ENCODE measurements at regions not wholly inside any gene's neighbourhood (a gene's known extent, or its start where the extent isn't known, plus 50 kb on each side); places are given as distances from the start of the nearest gene placed in this dataset.

GRCh38 chr4:136283977-136284376 is 1248.3 kb downstream of the PCDH18 start:
- DNase-seq (ENCODE audit: low spot score) = no peak

GRCh38 chr4:136281889-136282288 is 1250.4 kb downstream of the PCDH18 start:
- DNase-seq (ENCODE audit: low spot score) = no peak

DNA sequence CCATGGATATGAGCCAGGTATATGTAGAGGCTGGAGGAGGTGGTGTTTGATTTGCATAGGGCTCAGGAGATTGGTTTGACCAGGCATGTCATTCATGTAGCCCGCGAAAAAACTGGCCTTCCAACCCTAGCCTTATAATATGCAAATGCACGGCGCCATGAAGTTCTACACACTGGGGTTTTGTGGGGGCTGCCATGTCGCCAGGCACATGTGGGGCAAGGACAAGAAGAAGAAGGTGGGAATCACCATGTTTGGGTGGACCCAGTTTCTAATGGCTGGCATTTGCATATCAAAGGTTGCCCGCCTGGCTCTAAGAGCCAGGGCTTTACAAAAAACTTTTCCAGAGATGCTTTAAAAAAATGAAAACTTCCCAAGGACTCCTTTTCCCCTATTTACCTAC is 1251.0 kb downstream of the PCDH18 start:
- DNase-seq (ENCODE audit: low spot score) = no peak

- DNase-seq (ENCODE audit: low spot score) = no peak
Measured at GRCh38 chr4:136277741-136278140, 1254.6 kb downstream of the PCDH18 start.

- DNase-seq (ENCODE audit: low spot score) = no peak
Measured at GRCh38 chr4:136246876-136247275, 1285.4 kb downstream of the PCDH18 start.

DNA sequence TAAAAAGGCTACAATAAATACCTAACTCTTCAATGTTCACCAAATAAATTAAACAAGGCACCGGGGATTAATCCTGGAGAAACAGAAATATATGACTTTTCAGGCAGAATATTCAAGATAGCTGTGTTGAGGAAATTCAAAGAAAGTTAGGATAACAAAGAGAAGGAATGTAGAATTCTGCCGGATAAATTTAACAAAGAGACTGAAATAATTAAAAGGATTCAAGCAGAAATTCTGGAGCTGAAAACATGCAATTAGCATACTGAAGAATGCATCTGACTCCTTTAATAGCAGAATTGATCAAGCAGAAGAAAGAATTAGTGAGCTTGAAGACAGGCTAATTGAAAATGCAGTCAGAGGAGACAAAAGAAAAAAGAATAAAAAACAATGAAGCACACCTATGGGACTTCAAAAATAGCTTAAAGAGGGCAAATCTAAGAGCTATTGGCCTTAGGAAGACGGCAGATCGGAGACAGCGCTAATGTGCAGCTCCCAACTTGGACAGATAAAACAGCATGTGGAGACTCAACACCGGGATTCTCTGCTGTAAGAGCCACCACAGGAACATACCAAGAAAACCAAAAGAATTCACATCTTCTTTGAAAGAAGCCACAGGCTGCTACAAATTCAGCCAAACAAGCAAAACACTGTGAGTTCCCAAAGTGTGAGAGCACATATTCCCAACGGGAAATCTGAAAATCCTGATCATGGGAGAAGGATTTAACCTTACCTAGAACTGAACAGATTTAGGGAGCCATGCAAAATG is 1290.9 kb downstream of the PCDH18 start:
- no peak for DNase-seq (ENCODE audit: low spot score)

GRCh38 chr4:136227315-136227714 is 1305.0 kb downstream of the PCDH18 start:
- no peak for DNase-seq (ENCODE audit: low spot score)

DNA sequence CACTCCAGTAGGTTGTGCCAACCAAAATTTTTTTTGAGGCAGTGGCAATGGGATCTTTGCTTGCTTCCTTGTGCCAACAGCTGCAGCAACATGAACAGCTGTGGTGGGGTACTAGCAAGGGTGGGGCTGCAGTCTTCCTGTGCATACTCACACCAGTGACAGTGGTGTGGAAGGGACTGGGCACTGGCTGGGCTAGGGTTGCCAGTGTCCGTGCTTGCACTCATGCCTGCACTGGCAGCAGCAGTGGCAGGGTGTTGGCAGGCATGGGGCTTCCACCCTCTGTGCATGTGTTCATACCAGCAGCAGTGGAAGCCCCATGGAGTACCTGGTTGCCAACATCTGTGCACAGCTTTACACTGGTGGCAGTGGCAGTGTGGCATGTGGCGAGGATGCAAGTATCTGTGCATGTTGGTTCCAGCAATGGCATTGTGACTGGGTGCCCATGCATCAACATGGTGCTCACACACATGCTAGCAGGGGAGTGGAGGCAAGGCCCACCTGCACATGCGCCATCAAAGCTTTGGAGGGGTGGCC is 1312.6 kb downstream of the PCDH18 start:
- no peak for DNase-seq (ENCODE audit: low spot score)

DNA sequence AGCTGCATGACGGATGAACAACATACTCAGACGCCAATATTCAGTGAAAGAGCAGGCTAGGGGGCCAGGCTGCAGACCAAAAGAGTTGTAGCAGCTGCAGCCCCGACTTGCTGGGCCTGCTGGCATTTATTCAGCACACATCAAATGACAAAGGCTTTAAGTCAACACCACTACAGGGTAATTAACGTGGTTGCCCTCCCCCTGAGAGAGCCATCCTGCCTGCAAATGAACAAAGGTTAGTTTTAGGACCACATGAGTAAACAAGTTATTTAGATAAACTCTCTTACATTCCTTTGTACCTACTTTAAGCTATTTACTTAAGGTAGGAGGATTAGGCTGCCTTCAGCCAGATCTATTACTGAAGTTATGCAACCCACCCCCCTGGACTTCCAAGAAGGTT is 1329.1 kb downstream of the PCDH18 start:
- DNase-seq (ENCODE audit: low spot score) = no peak

DNA sequence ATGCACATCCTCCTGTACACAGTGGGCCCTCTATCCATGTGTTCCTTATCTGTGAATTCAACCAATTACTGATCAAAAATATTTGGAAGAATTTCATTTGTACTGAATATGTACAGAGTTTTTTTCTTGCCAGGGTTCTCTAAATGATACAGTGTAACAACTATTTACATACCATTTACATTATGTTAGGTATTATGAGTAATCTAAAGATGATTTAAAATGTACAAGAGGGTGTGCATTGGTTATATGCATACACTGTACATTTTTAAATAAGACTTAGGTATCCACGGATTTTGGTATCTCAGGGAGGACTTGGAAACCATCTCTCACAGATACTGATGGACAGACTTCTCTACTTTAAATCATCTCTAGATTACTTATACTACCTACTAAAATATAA is 1333.9 kb downstream of the PCDH18 start:
- DNase-seq (ENCODE audit: low spot score) = no peak

- no peak for DNase-seq (ENCODE audit: low spot score)
Measured at GRCh38 chr4:136194962-136195361, 1337.3 kb downstream of the PCDH18 start.

- DNase-seq (ENCODE audit: low spot score) = no peak
Measured at GRCh38 chr4:136186650-136187049, 1345.6 kb downstream of the PCDH18 start.

DNA sequence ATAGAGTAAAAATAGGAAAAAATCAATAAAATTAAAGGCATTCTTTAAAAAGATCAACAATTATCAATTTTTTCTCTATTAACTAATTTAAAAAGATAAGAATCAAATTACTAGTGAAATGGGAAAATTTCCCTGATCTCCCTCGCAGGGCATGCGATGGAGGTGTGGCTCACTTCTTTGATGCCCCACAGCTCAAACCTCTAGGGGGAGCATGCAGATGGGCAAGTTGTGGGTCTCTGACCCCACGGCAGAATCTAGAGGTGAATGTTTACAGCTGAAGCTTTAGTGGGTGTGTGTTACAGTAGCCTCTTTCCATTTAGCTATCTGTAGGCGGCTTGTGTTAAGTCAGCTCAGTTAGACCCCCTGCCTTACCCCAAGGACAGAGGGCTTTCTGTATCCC is 1348.8 kb downstream of the PCDH18 start:
- no peak for DNase-seq (ENCODE audit: low spot score)

DNA sequence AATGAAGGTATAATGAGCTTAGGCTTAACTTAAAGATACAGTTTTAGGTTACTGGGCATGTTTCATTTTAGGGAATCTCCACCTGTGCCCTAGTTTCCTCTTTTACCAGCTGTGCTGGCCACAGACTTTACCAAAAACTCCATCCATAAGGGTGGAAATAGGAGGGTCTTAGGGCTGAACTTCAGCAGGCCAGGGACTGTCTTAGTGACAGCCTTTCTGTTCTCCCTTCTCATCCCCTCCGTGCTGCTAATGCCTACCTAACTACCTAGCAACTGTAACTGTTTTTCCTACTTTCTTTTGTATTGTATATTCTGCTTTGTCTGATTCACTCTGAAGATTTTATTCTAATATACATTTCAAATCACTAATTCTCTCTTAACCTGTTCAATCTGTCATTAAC is 1375.3 kb downstream of the PCDH18 start:
- DNase-seq (ENCODE audit: low spot score) = no peak

GRCh38 chr4:136150046-136150445 is 1382.2 kb downstream of the PCDH18 start:
- no peak for DNase-seq (ENCODE audit: low spot score)

GRCh38 chr4:136136601-136137000 is 1395.7 kb downstream of the PCDH18 start:
- no peak for DNase-seq (ENCODE audit: low spot score)

DNA sequence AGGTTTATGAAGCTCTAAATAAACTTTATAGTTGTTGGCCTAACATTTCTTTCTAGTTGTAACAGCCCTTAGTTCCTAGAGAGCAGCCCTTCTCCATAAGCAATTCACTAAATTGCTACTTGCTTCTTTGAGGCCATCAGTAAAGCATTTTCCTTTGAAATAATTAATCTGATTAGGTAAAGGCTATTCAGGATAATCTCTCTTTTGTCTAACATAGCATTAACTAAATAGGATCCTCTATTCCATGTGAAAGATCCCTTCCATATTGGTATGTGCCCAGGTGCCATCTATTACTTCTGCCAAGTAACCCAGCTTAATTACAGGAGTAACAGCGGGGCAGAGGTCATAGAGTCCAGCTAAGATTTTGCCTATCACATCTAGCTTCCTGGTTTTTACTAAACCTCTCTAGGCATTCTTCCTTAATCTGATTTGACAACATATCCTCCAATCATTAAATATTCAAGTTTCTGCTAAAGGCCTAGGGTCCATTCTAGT is 1408.0 kb downstream of the PCDH18 start:
- no peak for DNase-seq (ENCODE audit: low spot score)

DNA sequence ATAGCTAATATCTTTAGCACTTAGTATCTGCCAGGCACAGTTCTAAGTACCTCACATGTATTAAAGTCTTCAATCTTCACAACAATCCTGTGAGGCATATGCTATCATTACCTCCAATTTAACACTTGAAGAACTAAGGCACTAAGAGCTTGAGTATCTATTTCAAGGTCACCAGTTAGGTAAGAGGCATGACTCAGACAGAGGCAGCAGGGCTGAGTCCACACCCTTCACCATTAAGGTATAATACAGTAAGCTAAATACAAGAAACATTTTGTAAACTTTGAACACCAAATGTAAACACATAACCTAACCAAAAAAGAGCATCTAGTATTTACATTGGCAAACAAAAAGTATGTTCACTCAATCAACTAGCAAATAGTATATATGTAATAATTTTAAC is 1410.9 kb downstream of the PCDH18 start:
- DNase-seq (ENCODE audit: low spot score) = no peak

GRCh38 chr4:136113921-136114320 is 1418.4 kb downstream of the PCDH18 start:
- no peak for DNase-seq (ENCODE audit: low spot score)

GRCh38 chr4:136112116-136112515 is 1420.2 kb downstream of the PCDH18 start:
- DNase-seq (ENCODE audit: low spot score) = no peak

DNA sequence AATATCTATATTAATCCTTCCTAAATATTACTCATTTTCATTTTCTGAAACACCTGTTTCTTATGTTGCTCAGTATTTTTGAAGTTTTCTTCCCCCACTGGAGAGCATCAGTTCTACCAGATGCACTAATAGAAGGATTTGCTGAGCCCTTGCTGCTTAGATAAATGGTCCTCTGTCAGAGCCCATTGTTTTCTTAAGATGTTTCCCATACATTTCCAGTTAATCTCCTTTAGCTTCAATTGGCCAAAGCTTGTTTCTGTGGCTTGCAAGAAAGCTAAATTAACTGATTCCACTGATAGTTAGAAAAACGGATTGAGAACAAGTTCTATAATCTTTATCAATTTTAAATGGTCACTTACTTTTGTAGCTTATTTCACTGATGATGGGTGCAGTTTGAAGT is 1425.5 kb downstream of the PCDH18 start:
- DNase-seq (ENCODE audit: low spot score) = no peak

- no peak for DNase-seq (ENCODE audit: low spot score)
Measured at GRCh38 chr4:136103616-136104015, 1428.7 kb downstream of the PCDH18 start.

GRCh38 chr4:136097676-136098075 is 1434.6 kb downstream of the PCDH18 start:
- no peak for DNase-seq (ENCODE audit: low spot score)
